ENCODE measurements at regions not wholly inside any gene's neighbourhood (a gene's known extent, or its start where the extent isn't known, plus 50 kb on each side); places are given as distances from the start of the nearest gene placed in this dataset.

GRCh38 chr20:24797745-24798655 is 151.1 kb upstream of the CST7 start:
- TF ChIP-seq CTCF (tag by site-specific recombination; IDR thresholded peaks at IDR 0.05), result no peak
- TF ChIP-seq ZFP41 (tag by site-specific recombination; IDR thresholded peaks at IDR 0.05; ENCODE audit: borderline replicate concordance), result no peak
- TF ChIP-seq ZNF549 (tag by site-specific recombination; IDR thresholded peaks at IDR 0.05), result no peak
- no peak for TF ChIP-seq SALL2 (tag by site-specific recombination; IDR thresholded peaks at IDR 0.05; ENCODE audit: borderline replicate concordance)
- TF ChIP-seq ZSCAN23 (tag by site-specific recombination; IDR thresholded peaks at IDR 0.05), result no peak
- TF ChIP-seq ZNF341 (tag by site-specific recombination; IDR thresholded peaks at IDR 0.05; ENCODE audit: low read depth), result no peak
